ENCODE measurements at regions not wholly inside any gene's neighbourhood (a gene's known extent, or its start where the extent isn't known, plus 50 kb on each side); places are given as distances from the start of the nearest gene placed in this dataset.

DNA sequence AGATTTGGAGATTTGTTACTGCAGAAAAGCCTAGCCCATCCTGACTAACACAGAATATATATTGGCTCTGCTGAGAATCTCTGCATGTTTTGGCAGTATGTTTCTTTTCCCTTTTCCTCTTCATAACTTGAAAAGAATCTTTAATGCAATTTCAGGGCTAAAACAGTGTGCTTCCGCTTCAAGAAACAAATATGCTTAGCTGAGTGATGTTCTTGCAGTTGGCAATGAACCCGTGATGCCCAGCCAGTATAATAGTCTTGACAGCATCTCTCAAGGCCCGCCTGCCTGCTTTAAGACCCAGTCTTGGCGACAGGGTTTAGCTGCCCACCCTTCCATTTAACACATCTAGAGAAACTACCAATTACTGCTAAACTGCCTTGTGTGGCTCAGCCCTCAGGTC lies 184.5 kb downstream of the INO80D start:
- POLR2A ChIA-PET = no interaction called here
- Mint-ChIP-seq H3K4me3 (no peak overlapping the region), H3K27ac (no peak overlapping the region), H3K27me3 (ENCODE audit: low read depth) (no peaks in the 10 kb centered on the region), H3K4me1 (no peaks in the 10 kb centered on the region), H3K9me3 (peaks cover 8% of the 10 kb centered on the region), H3K36me3 (no peaks in the 10 kb centered on the region)
- TF ChIP-seq, protein P1, sequence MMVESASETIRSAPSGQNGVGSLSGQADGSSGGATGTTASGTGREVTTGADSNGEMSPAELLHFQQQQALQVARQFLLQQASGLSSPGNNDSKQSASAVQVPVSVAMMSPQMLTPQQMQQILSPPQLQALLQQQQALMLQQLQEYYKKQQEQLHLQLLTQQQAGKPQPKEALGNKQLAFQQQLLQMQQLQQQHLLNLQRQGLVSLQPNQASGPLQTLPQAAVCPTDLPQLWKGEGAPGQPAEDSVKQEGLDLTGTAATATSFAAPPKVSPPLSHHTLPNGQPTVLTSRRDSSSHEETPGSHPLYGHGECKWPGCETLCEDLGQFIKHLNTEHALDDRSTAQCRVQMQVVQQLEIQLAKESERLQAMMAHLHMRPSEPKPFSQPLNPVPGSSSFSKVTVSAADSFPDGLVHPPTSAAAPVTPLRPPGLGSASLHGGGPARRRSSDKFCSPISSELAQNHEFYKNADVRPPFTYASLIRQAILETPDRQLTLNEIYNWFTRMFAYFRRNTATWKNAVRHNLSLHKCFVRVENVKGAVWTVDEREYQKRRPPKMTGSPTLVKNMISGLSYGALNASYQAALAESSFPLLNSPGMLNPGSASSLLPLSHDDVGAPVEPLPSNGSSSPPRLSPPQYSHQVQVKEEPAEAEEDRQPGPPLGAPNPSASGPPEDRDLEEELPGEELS (CRISPR knock-in tag; IDR thresholded peaks at IDR 0.05) = no peak
- TF ChIP-seq NFYB (CRISPR knock-in tag; conservative IDR thresholded peaks at IDR 0.05; ENCODE audit: low read depth) (no peak), CREB1 (CRISPR knock-in tag; IDR thresholded peaks at IDR 0.05) (no peak)
- TF ChIP-seq, protein P2, sequence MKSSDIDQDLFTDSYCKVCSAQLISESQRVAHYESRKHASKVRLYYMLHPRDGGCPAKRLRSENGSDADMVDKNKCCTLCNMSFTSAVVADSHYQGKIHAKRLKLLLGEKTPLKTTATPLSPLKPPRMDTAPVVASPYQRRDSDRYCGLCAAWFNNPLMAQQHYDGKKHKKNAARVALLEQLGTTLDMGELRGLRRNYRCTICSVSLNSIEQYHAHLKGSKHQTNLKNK (CRISPR knock-in tag; IDR thresholded peaks at IDR 0.05) = no peak
- TF ChIP-seq, protein P3, sequence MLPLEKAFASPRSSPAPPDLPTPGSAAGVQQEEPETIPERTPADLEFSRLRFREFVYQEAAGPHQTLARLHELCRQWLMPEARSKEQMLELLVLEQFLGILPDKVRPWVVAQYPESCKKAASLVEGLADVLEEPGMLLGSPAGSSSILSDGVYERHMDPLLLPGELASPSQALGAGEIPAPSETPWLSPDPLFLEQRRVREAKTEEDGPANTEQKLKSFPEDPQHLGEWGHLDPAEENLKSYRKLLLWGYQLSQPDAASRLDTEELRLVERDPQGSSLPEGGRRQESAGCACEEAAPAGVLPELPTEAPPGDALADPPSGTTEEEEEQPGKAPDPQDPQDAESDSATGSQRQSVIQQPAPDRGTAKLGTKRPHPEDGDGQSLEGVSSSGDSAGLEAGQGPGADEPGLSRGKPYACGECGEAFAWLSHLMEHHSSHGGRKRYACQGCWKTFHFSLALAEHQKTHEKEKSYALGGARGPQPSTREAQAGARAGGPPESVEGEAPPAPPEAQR (CRISPR knock-in tag; IDR thresholded peaks at IDR 0.05) = no peak
- TF ChIP-seq, protein P4, sequence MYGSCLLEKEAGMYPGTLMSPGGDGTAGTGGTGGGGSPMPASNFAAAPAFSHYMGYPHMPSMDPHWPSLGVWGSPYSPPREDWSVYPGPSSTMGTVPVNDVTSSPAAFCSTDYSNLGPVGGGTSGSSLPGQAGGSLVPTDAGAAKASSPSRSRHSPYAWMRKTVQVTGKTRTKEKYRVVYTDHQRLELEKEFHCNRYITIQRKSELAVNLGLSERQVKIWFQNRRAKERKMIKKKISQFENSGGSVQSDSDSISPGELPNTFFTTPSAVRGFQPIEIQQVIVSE (CRISPR knock-in tag; IDR thresholded peaks at IDR 0.05; ENCODE audit: borderline replicate concordance) = no peak
- TF ChIP-seq, protein P5, sequence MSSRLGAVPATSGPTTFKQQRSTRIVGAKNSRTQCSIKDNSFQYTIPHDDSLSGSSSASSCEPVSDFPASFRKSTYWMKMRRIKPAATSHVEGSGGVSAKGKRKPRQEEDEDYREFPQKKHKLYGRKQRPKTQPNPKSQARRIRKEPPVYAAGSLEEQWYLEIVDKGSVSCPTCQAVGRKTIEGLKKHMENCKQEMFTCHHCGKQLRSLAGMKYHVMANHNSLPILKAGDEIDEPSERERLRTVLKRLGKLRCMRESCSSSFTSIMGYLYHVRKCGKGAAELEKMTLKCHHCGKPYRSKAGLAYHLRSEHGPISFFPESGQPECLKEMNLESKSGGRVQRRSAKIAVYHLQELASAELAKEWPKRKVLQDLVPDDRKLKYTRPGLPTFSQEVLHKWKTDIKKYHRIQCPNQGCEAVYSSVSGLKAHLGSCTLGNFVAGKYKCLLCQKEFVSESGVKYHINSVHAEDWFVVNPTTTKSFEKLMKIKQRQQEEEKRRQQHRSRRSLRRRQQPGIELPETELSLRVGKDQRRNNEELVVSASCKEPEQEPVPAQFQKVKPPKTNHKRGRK (CRISPR knock-in tag; IDR thresholded peaks at IDR 0.05; ENCODE audit: borderline replicate concordance) = no peak
- CTCF ChIA-PET = interaction anchor here (1.3 to 5.0 kb wide), 2 partner anchors 9 to 24 kb away, joined by 4 to 39 read pairs; no protein-coding TSS in a partner anchor
- no peak for ATAC-seq
- no peak for DNase-seq (ENCODE audit: low spot score)

DNA sequence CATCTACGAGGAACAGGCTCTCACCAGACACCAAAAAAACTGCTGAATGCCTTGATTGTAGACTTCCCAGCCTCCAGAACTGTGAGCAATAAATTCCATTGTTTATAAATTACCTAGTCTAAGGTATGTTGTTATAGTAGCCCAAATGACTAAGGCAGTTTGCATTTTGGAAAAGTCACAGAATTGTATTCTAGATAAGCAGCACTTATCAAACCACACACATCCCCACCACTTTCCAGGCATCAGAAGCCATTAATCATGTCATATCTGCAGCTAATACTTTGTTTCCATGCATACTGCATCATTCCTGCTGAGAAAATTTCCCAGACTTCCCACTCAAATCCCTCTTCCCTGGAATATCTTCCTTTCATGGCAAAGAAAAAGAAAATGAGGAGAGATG lies 187.2 kb downstream of the INO80D start:
- Mint-ChIP-seq H3K4me3 (no peak overlapping the region), H3K9me3 (peaks cover 16% of the 10 kb centered on the region), H3K36me3 (no peaks in the 10 kb centered on the region), H3K27me3 (ENCODE audit: low read depth) (no peaks in the 10 kb centered on the region), H3K4me1 (no peaks in the 10 kb centered on the region), H3K27ac (no peak overlapping the region)
- CTCF ChIA-PET = no interaction called here
- ATAC-seq (no peak), DNase-seq (ENCODE audit: low spot score) (no peak)
- TF ChIP-seq ZNF416 (CRISPR knock-in tag; IDR thresholded peaks at IDR 0.05) (no peak), NR3C1 (CRISPR knock-in tag; conservative IDR thresholded peaks at IDR 0.05; ENCODE audit: low read depth) (no peak), NFYB (CRISPR knock-in tag; conservative IDR thresholded peaks at IDR 0.05; ENCODE audit: low read depth) (no peak)
- TF ChIP-seq, protein P6, sequence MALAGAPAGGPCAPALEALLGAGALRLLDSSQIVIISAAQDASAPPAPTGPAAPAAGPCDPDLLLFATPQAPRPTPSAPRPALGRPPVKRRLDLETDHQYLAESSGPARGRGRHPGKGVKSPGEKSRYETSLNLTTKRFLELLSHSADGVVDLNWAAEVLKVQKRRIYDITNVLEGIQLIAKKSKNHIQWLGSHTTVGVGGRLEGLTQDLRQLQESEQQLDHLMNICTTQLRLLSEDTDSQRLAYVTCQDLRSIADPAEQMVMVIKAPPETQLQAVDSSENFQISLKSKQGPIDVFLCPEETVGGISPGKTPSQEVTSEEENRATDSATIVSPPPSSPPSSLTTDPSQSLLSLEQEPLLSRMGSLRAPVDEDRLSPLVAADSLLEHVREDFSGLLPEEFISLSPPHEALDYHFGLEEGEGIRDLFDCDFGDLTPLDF (CRISPR knock-in tag; IDR thresholded peaks at IDR 0.05) = no peak
- TF ChIP-seq, protein P7, sequence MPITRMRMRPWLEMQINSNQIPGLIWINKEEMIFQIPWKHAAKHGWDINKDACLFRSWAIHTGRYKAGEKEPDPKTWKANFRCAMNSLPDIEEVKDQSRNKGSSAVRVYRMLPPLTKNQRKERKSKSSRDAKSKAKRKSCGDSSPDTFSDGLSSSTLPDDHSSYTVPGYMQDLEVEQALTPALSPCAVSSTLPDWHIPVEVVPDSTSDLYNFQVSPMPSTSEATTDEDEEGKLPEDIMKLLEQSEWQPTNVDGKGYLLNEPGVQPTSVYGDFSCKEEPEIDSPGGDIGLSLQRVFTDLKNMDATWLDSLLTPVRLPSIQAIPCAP (CRISPR knock-in tag; IDR thresholded peaks at IDR 0.05) = no peak
- TF ChIP-seq, protein P8, sequence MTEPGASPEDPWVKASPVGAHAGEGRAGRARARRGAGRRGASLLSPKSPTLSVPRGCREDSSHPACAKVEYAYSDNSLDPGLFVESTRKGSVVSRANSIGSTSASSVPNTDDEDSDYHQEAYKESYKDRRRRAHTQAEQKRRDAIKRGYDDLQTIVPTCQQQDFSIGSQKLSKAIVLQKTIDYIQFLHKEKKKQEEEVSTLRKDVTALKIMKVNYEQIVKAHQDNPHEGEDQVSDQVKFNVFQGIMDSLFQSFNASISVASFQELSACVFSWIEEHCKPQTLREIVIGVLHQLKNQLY (CRISPR knock-in tag; IDR thresholded peaks at IDR 0.05) = no peak
- POLR2A ChIA-PET = no interaction called here

Data from WTC11 (cell line).